Ovary (tissue), 3 donors: ENCODE measurements at regions not wholly inside any gene's neighbourhood (a gene's known extent, or its start where the extent isn't known, plus 50 kb on each side); places are given as distances from the start of the nearest gene placed in this dataset.

Experiments
- CTCF ChIP-seq, 3 donors: fragments of 450-650 bp in 2 of 3; fragments of 200-600 bp in 1 of 3; IDR thresholded peaks; one replicate each; pipeline versions ENCODE4 v1.5.1 to v1.8.0; 2016 to 2022; ENCODE audit warnings: antibody characterized with exemption in 3 of 3, mild to moderate bottlenecking in 1 of 3
- EP300 ChIP-seq: sonication (generic); formaldehyde crosslinking; IDR thresholded peaks from one replicate; pipeline ENCODE4 v1.6.1; 2017; ENCODE audit warnings: antibody characterized with exemption
- POLR2A ChIP-seq: fragments of 450-650 bp; IDR thresholded peaks from one replicate; pipeline ENCODE4 v1.6.1; 2017; ENCODE audit warnings: antibody characterized with exemption, mild to moderate bottlenecking, moderate library complexity
- donor health status: DM: no; HTN: no; CAD: no.

- TF ChIP-seq POLR2A (no peak), CTCF (IDR thresholded peaks at IDR 0.05) (no peak), EP300 (no peak)
These were observed 548.1 kb upstream of the HS3ST1 start for GRCh38 chr4:11976726-11977263.
